ENCODE measurements at regions not wholly inside any gene's neighbourhood (a gene's known extent, or its start where the extent isn't known, plus 50 kb on each side); places are given as distances from the start of the nearest gene placed in this dataset.

- H3K79me2 ChIP-seq (ENCODE audit: insufficient read depth, low read depth, low read length) = no peaks in the 10 kb centered on the region
- H3K9me3 ChIP-seq (ENCODE audit: low read length) = no peaks in the 10 kb centered on the region
- no peak overlapping the region for H3K27ac ChIP-seq (ENCODE audit: low read depth, low read length, poor library complexity, severe bottlenecking)
- BruUV-seq (replicated peaks) = no TSS peak
- intact Hi-C loops (cut with micrococcal nuclease; ENCODE audit: unreplicated experiment) = no loop called here
- no peak overlapping the region for H3K4me3 ChIP-seq (ENCODE audit: low read depth, low read length, poor library complexity, severe bottlenecking)
- H2AFZ ChIP-seq (ENCODE audit: low read length) = no peak overlapping the region
- H3K4me1 ChIP-seq (ENCODE audit: insufficient read depth, low read length, poor library complexity, severe bottlenecking) = no peaks in the 10 kb centered on the region
- H4K20me1 ChIP-seq (ENCODE audit: insufficient read depth, low read length) = no peaks in the 10 kb centered on the region
- no peak overlapping the region for H3K4me2 ChIP-seq (ENCODE audit: low read length)
- no peaks in the 10 kb centered on the region for H3K9me2 ChIP-seq (ENCODE audit: insufficient read depth, low read length)
- no peak for DNase-seq (ENCODE audit: low spot score)
- TF ChIP-seq EZH2phosphoT487 (IDR thresholded peaks at IDR 0.05; ENCODE audit: borderline replicate concordance, low read depth, low read length) = no peak
- TF ChIP-seq, protein P1, sequence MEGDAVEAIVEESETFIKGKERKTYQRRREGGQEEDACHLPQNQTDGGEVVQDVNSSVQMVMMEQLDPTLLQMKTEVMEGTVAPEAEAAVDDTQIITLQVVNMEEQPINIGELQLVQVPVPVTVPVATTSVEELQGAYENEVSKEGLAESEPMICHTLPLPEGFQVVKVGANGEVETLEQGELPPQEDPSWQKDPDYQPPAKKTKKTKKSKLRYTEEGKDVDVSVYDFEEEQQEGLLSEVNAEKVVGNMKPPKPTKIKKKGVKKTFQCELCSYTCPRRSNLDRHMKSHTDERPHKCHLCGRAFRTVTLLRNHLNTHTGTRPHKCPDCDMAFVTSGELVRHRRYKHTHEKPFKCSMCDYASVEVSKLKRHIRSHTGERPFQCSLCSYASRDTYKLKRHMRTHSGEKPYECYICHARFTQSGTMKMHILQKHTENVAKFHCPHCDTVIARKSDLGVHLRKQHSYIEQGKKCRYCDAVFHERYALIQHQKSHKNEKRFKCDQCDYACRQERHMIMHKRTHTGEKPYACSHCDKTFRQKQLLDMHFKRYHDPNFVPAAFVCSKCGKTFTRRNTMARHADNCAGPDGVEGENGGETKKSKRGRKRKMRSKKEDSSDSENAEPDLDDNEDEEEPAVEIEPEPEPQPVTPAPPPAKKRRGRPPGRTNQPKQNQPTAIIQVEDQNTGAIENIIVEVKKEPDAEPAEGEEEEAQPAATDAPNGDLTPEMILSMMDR (conservative IDR thresholded peaks at IDR 0.05; ENCODE audit: low read length) = no peak
- CTCF ChIA-PET (ENCODE audit: unreplicated experiment) = no interaction called here
- no peaks in the 10 kb centered on the region for H3K36me3 ChIP-seq (ENCODE audit: insufficient read depth, low read length)
- POLR2A ChIA-PET = interaction anchor here (0.6 to 0.9 kb wide), 2 partner anchors 31 to 154 kb away, joined by 3 to 4 read pairs; no protein-coding TSS in a partner anchor
These were observed 331.7 kb upstream of the UMPS start for GRCh38 chr3:124398594-124398993.

GRCh38 chr3:124401843-124402242, 328.4 kb upstream of the UMPS start:
- DNase-seq (ENCODE audit: low spot score) = no peak
- Histone ChIP-seq H2AFZ (ENCODE audit: low read length) (no peak overlapping the region), H3K4me2 (ENCODE audit: low read length) (no peak overlapping the region), H3K79me2 (ENCODE audit: insufficient read depth, low read depth, low read length) (no peaks in the 10 kb centered on the region), H4K20me1 (ENCODE audit: insufficient read depth, low read length) (no peaks in the 10 kb centered on the region), H3K9me3 (ENCODE audit: low read length) (no peaks in the 10 kb centered on the region), H3K27ac (ENCODE audit: low read depth, low read length, poor library complexity, severe bottlenecking) (no peak overlapping the region), H3K4me3 (ENCODE audit: low read depth, low read length, poor library complexity, severe bottlenecking) (no peak overlapping the region), H3K9me2 (ENCODE audit: insufficient read depth, low read length) (no peaks in the 10 kb centered on the region), H3K36me3 (ENCODE audit: insufficient read depth, low read length) (no peaks in the 10 kb centered on the region), H3K4me1 (ENCODE audit: insufficient read depth, low read length, poor library complexity, severe bottlenecking) (no peaks in the 10 kb centered on the region)
- TF ChIP-seq EZH2phosphoT487 (IDR thresholded peaks at IDR 0.05; ENCODE audit: borderline replicate concordance, low read depth, low read length) = no peak
- TF ChIP-seq, protein P1 (conservative IDR thresholded peaks at IDR 0.05; ENCODE audit: low read length) = no peak
- BruUV-seq (replicated peaks) = no TSS peak
- ChIA-PET POLR2A (no interaction called here), CTCF (ENCODE audit: unreplicated experiment) (no interaction called here)
- intact Hi-C loops (cut with micrococcal nuclease; ENCODE audit: unreplicated experiment) = no loop called here

DNA sequence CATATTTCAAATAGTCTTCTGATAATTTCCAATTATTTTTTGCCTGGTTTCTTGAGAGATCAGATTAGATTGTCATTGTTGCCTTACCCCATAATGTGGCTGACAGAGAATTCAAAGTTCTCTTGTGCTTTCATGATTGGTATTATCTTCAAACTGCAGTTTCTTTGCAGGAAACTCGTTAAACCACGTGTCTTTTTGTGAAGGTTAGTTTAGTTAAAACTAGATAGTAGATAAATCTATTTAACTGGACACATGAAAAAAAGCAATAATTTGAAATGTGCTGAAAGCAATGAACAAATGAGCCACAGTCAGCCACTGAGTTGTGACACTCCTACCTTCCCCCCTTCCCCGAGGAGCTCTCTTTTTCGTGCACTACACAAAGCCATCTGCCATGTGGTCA, 327.5 kb upstream of the UMPS start:
- DNase-seq (ENCODE audit: low spot score) = no peak
- Histone ChIP-seq H4K20me1 (ENCODE audit: insufficient read depth, low read length) (no peaks in the 10 kb centered on the region), H3K4me2 (ENCODE audit: low read length) (no peak overlapping the region), H2AFZ (ENCODE audit: low read length) (no peak overlapping the region), H3K36me3 (ENCODE audit: insufficient read depth, low read length) (no peaks in the 10 kb centered on the region), H3K9me3 (ENCODE audit: low read length) (no peaks in the 10 kb centered on the region), H3K27ac (ENCODE audit: low read depth, low read length, poor library complexity, severe bottlenecking) (no peak overlapping the region), H3K9me2 (ENCODE audit: insufficient read depth, low read length) (no peaks in the 10 kb centered on the region), H3K4me3 (ENCODE audit: low read depth, low read length, poor library complexity, severe bottlenecking) (no peak overlapping the region), H3K4me1 (ENCODE audit: insufficient read depth, low read length, poor library complexity, severe bottlenecking) (no peaks in the 10 kb centered on the region), H3K79me2 (ENCODE audit: insufficient read depth, low read depth, low read length) (no peaks in the 10 kb centered on the region)
- TF ChIP-seq, protein P1 (conservative IDR thresholded peaks at IDR 0.05; ENCODE audit: low read length) = no peak
- TF ChIP-seq EZH2phosphoT487 (IDR thresholded peaks at IDR 0.05; ENCODE audit: borderline replicate concordance, low read depth, low read length) = no peak
- intact Hi-C loops (cut with micrococcal nuclease; ENCODE audit: unreplicated experiment) = no loop called here
- no TSS peak for BruUV-seq (replicated peaks)
- POLR2A ChIA-PET = no interaction called here
- CTCF ChIA-PET (ENCODE audit: unreplicated experiment) = no interaction called here

Measured in OCI-LY7 (cell line).